ENCODE measurements at regions not wholly inside any gene's neighbourhood (a gene's known extent, or its start where the extent isn't known, plus 50 kb on each side); places are given as distances from the start of the nearest gene placed in this dataset.

- TF ChIP-seq EZH2 (IDR thresholded peaks at IDR 0.05; ENCODE audit: borderline replicate concordance, insufficient read depth, low read depth, low read length, poor library complexity, severe bottlenecking): no peak
- no peak for TF ChIP-seq CTCF (IDR thresholded peaks at IDR 0.05)
Measured at GRCh38 chr2:204021290-204022081, 84.9 kb downstream of the ICOS start.

GRCh38 chr2:204022550-204022949 lies 86.0 kb downstream of the ICOS start:
- H3K4me2 ChIP-seq (replicated peaks; ENCODE audit: low read depth, low read length, poor library complexity, severe bottlenecking): no peak overlapping the region
- H3K4me1 ChIP-seq (ENCODE audit: control insufficient read depth in 2 of 2, insufficient read depth in 2 of 2, low read length in 2 of 2): peaks cover 0 to 2% of the 10 kb centered on the region in 2 donors
- Mint-ChIP-seq H3K4me1 (peaks cover 12% of the 10 kb centered on the region), H3K9me3 (ENCODE audit: insufficient read depth) (no peaks in the 10 kb centered on the region), H3K4me3 (no peak overlapping the region), H3K27me3 (peaks cover 20% of the 10 kb centered on the region), H3K27ac (no peak overlapping the region)
- ATAC-seq (ENCODE audit: low read depth) (no peak), DNase-seq (no peak)
- no peak overlapping the region for H2AFZ ChIP-seq (ENCODE audit: insufficient read depth, low read depth, low read length, poor library complexity, severe bottlenecking)
- TF ChIP-seq CTCF (IDR thresholded peaks at IDR 0.05): no peak
- no peak for TF ChIP-seq EZH2 (IDR thresholded peaks at IDR 0.05; ENCODE audit: borderline replicate concordance, insufficient read depth, low read depth, low read length, poor library complexity, severe bottlenecking)
- 90% methylated on average over 3 of the region's 5 CpGs for WGBS (ENCODE audit: insufficient coverage)
- H3K4me3 ChIP-seq (ENCODE audit: control extremely low read depth in 1 of 5, extremely low read depth in 1 of 5, insufficient read depth in 1 of 5, low read depth in 2 of 5, low read length in 4 of 5): no peak overlapping the region
- no peak overlapping the region for H3K9ac ChIP-seq (ENCODE audit: low read length)
- POLR2A ChIA-PET: no interaction called here
- no peak overlapping the region for H3K27ac ChIP-seq (ENCODE audit: low read length in 2 of 2)
- H3K9me3 ChIP-seq (ENCODE audit: control extremely low read depth in 1 of 3, control insufficient read depth in 2 of 3, insufficient read depth in 1 of 3, low read length in 2 of 3): no peaks in the 10 kb centered on the region
- no peaks in the 10 kb centered on the region for H3K27me3 ChIP-seq (replicated peaks in 1 of 4; ENCODE audit: control extremely low read depth in 1 of 4, control insufficient read depth in 3 of 4, insufficient read depth in 4 of 4, low read length in 3 of 4)
- intact Hi-C loops (cut with micrococcal nuclease): no loop called here
- H3K36me3 ChIP-seq (replicated peaks in 1 of 2; ENCODE audit: control extremely low read depth in 1 of 2, control insufficient read depth in 1 of 2, extremely low read depth in 1 of 2, insufficient read depth in 2 of 2, low read length in 1 of 2): no peaks in the 10 kb centered on the region
- no peaks in the 10 kb centered on the region for H4K20me1 ChIP-seq (ENCODE audit: control insufficient read depth, insufficient read depth, low read length, poor library complexity, severe bottlenecking)
- CTCF ChIA-PET: no interaction called here
- no peaks in the 10 kb centered on the region for H3K79me2 ChIP-seq (ENCODE audit: control insufficient read depth, insufficient read depth, low read length)

More at GRCh38 chr2:204021290-204022081, 84.9 kb downstream of the ICOS start:
- CTCF ChIA-PET: no interaction called here
- no peak for ATAC-seq (ENCODE audit: low read depth)
- DNase-seq: no peak
- peaks cover 19% of the 10 kb centered on the region for H3K27me3 Mint-ChIP-seq
- intact Hi-C loops (cut with micrococcal nuclease): no loop called here
- no peaks in the 10 kb centered on the region for H4K20me1 ChIP-seq (ENCODE audit: control insufficient read depth, insufficient read depth, low read length, poor library complexity, severe bottlenecking)
- H3K27ac Mint-ChIP-seq: no peak overlapping the region
- H3K4me1 Mint-ChIP-seq: peaks cover 1% of the 10 kb centered on the region
- no peak overlapping the region for H3K27ac ChIP-seq (ENCODE audit: low read length in 2 of 2)
- H3K79me2 ChIP-seq (ENCODE audit: control insufficient read depth, insufficient read depth, low read length): no peaks in the 10 kb centered on the region
- WGBS (ENCODE audit: insufficient coverage): no CpG with 5 or more reads among the region's 5 CpGs
- H3K9me3 Mint-ChIP-seq (ENCODE audit: insufficient read depth): no peaks in the 10 kb centered on the region
- H2AFZ ChIP-seq (ENCODE audit: insufficient read depth, low read depth, low read length, poor library complexity, severe bottlenecking): no peak overlapping the region
- no peaks in the 10 kb centered on the region for H3K4me1 ChIP-seq (ENCODE audit: control insufficient read depth in 2 of 2, insufficient read depth in 2 of 2, low read length in 2 of 2)
- POLR2A ChIA-PET: no interaction called here
- H3K4me3 Mint-ChIP-seq: no peak overlapping the region
- H3K27me3 ChIP-seq (replicated peaks in 1 of 4; ENCODE audit: control extremely low read depth in 1 of 4, control insufficient read depth in 3 of 4, insufficient read depth in 4 of 4, low read length in 3 of 4): no peaks in the 10 kb centered on the region
- H3K4me2 ChIP-seq (replicated peaks; ENCODE audit: low read depth, low read length, poor library complexity, severe bottlenecking): no peak overlapping the region
- no peak overlapping the region for H3K4me3 ChIP-seq (ENCODE audit: control extremely low read depth in 1 of 5, extremely low read depth in 1 of 5, insufficient read depth in 1 of 5, low read depth in 2 of 5, low read length in 4 of 5)
- no peaks in the 10 kb centered on the region for H3K36me3 ChIP-seq (replicated peaks in 1 of 2; ENCODE audit: control extremely low read depth in 1 of 2, control insufficient read depth in 1 of 2, extremely low read depth in 1 of 2, insufficient read depth in 2 of 2, low read length in 1 of 2)
- H3K9me3 ChIP-seq (ENCODE audit: control extremely low read depth in 1 of 3, control insufficient read depth in 2 of 3, insufficient read depth in 1 of 3, low read length in 2 of 3): no peaks in the 10 kb centered on the region
- H3K9ac ChIP-seq (ENCODE audit: low read length): no peak overlapping the region
